ENCODE measurements at regions not wholly inside any gene's neighbourhood (a gene's known extent, or its start where the extent isn't known, plus 50 kb on each side); places are given as distances from the start of the nearest gene placed in this dataset.

DNA sequence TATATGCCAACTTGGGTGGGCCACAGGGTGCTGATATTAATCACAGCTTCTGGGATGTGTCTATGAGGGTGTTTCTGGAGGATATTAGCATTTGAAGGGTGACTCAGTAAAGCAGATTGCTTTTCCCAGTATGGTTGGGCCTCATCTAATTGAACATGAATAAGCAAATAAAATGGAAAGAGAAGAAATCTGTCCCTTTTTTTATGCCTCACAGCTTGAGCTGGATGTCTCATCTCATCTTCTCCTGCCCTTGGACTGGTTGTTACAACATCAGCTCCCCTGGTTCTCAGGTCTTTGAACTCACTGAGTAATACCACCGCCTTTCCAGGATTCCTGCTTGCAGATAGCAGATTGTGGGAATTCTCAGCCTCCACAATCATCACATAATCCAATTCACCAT lies 1149.2 kb downstream of the PCDH18 start:
- TF ChIP-seq, protein P1, sequence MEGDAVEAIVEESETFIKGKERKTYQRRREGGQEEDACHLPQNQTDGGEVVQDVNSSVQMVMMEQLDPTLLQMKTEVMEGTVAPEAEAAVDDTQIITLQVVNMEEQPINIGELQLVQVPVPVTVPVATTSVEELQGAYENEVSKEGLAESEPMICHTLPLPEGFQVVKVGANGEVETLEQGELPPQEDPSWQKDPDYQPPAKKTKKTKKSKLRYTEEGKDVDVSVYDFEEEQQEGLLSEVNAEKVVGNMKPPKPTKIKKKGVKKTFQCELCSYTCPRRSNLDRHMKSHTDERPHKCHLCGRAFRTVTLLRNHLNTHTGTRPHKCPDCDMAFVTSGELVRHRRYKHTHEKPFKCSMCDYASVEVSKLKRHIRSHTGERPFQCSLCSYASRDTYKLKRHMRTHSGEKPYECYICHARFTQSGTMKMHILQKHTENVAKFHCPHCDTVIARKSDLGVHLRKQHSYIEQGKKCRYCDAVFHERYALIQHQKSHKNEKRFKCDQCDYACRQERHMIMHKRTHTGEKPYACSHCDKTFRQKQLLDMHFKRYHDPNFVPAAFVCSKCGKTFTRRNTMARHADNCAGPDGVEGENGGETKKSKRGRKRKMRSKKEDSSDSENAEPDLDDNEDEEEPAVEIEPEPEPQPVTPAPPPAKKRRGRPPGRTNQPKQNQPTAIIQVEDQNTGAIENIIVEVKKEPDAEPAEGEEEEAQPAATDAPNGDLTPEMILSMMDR (conservative IDR thresholded peaks at IDR 0.05; ENCODE audit: low read depth, low read length) = no peak
- H3K4me3 ChIP-seq (ENCODE audit: low read length) = no peak overlapping the region
- no peak for DNase-seq (ENCODE audit: low read depth)

DNA sequence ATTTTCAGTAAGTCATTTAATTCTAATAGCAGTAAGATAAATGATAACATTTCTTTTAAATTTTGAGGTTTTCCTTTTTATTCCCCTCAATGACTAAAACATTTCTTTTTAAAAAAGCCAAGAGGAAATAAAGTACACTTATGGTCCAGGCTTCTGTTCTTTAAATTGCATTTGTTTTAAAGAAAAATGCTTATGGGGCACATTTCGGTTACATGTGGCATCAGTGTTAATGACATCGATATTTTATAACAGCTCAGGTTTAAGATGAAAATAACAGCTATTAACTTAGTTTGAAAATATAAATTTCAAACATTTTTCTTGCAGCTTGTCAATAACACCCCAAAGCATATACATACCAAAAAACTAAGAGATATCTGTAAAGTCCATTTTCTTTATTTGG lies 1161.1 kb downstream of the PCDH18 start:
- no peak overlapping the region for H3K4me3 ChIP-seq (ENCODE audit: low read length)
- TF ChIP-seq, protein P1 (conservative IDR thresholded peaks at IDR 0.05; ENCODE audit: low read depth, low read length) = no peak
- DNase-seq (ENCODE audit: low read depth) = no peak

DNA sequence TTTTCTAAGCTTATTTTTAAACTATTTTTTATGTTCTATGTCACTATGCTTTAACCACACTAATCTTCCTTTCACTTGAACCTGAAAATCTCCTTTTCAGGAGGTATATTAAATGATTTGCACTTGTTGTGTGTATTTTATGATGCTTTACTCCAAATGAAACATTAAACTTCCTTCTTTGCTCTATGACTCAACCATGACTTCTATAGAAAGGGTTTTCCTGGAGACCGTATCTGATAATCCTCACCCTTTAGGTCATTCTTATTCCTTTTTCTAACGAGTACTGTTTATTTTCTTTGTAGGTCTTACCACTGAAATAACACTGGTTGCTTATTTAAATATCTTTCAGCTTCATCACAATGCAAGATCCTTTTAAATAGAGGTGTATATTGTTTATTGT lies 1163.2 kb downstream of the PCDH18 start:
- no peak for DNase-seq (ENCODE audit: low read depth)
- H3K4me3 ChIP-seq (ENCODE audit: low read length) = no peak overlapping the region
- TF ChIP-seq, protein P1 (conservative IDR thresholded peaks at IDR 0.05; ENCODE audit: low read depth, low read length) = no peak

DNA sequence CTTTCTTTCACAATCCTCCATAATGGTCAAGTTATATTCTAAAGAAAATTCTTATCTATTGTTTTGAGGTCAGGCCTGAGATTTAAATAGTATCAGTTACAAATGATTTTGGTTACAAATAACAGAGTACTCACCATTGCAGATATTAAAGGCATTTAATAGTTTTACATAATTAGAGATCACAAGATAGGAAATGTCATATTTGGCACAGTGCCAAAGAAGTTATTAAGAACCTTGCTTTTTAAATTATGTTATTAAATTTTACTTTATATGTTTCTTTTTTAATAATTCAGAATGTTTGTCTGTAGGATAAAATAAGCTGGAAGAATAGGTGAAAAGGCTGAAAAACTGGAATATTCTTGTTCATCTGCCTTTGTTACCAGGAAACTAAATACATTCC lies 1174.7 kb downstream of the PCDH18 start:
- H3K4me3 ChIP-seq (ENCODE audit: low read length) = no peak overlapping the region
- TF ChIP-seq, protein P1 (conservative IDR thresholded peaks at IDR 0.05; ENCODE audit: low read depth, low read length) = no peak
- DNase-seq (ENCODE audit: low read depth) = no peak

DNA sequence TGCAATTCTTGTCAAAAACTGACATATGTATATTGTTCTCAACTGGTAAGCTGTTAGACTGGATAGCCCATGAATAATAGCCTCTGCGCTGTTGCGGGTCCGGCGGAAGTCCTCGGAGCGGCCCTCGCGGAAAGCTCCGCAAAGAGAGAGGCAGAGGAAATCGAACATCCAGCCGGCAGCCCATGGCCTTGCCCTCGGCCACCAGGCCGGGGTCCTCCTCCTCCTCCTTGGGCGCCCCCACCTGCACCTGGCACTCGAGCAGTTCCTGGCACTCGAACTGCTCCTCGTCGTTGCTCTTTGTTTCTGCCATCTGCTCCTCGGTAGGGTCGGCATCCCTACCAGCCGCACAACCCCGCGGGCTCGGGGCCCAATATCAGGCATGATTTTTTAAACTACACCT lies 1176.3 kb downstream of the PCDH18 start:
- H3K4me3 ChIP-seq (ENCODE audit: low read length) = no peak overlapping the region
- TF ChIP-seq, protein P1 (conservative IDR thresholded peaks at IDR 0.05; ENCODE audit: low read depth, low read length) = no peak
- DNase-seq (ENCODE audit: low read depth) = no peak

DNA sequence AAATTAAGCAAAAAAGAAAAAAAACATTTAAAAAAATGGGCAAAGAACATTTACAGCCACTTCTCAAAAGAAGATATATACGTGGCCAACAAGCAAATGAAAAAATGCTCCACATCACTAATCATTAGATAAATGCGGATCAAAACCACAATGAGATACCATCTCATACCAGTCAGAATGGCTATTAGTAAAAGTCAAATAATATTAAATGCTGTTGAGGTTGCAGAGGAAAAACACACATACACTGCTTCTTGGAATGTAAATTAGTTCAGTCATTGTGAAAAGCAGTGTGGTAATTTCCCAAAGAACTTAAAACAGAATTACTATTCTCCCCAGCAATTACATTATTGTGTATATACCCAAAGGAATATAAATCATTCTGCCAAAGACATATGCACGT lies 1189.0 kb downstream of the PCDH18 start:
- DNase-seq (ENCODE audit: low read depth) = no peak
- no peak overlapping the region for H3K4me3 ChIP-seq (ENCODE audit: low read length)
- TF ChIP-seq, protein P1 (conservative IDR thresholded peaks at IDR 0.05; ENCODE audit: low read depth, low read length) = no peak

DNA sequence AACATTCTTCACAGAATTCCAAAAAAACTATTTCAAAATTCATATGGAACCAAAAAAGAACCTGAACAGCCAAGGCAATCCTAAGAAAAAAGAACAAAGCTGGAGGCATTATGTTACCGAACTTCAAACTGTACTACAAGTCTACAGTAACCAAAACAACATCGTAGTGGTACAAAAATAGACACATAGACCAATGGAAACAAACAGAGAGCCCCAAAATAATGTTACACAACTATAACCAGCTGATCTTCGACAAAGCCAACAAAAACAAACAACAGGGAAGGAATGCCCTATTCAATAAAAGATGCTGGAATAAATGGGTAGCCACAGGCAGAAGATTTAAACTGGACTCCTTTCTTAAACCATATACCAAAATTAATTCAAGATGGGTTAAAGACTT lies 1189.6 kb downstream of the PCDH18 start:
- TF ChIP-seq, protein P1 (conservative IDR thresholded peaks at IDR 0.05; ENCODE audit: low read depth, low read length) = no peak
- H3K4me3 ChIP-seq (ENCODE audit: low read length) = no peak overlapping the region
- DNase-seq (ENCODE audit: low read depth) = no peak
